ENCODE measurements at regions not wholly inside any gene's neighbourhood (a gene's known extent, or its start where the extent isn't known, plus 50 kb on each side); places are given as distances from the start of the nearest gene placed in this dataset.
"Not testable (repeated sequence)": the region's sequence is repeated elsewhere in the genome, so short reads cannot be mapped to it uniquely, and the experiment has no call there.

- no peak for DNase-seq (ENCODE audit: low read depth in 3 of 3)
These were observed 206.8 kb downstream of the KLF6 start for GRCh38 chr10:3578159-3578558.

- no peak for DNase-seq (ENCODE audit: low read depth in 3 of 3)
These were observed 210.6 kb downstream of the KLF6 start for GRCh38 chr10:3574451-3574850.

GRCh38 chr10:3573498-3573897 is 211.5 kb downstream of the KLF6 start:
- DNase-seq (ENCODE audit: low read depth in 3 of 3) = no peak

GRCh38 chr10:3571310-3571825 is 213.6 kb downstream of the KLF6 start:
- no peak for DNase-seq (ENCODE audit: low read depth in 3 of 3)

- no peak for DNase-seq (ENCODE audit: low read depth in 3 of 3)
These were observed 214.1 kb downstream of the KLF6 start for GRCh38 chr10:3570855-3571266.

- no peak for DNase-seq (ENCODE audit: low read depth in 3 of 3)
These were observed 214.8 kb downstream of the KLF6 start for GRCh38 chr10:3570131-3570729.

GRCh38 chr10:3568983-3569382 is 216.0 kb downstream of the KLF6 start:
- DNase-seq (ENCODE audit: low read depth in 3 of 3) = no peak

GRCh38 chr10:3568392-3568791 is 216.6 kb downstream of the KLF6 start:
- no peak for DNase-seq (ENCODE audit: low read depth in 3 of 3)

GRCh38 chr10:3567291-3567963 is 217.6 kb downstream of the KLF6 start:
- DNase-seq (ENCODE audit: low read depth in 3 of 3) = no peak

- DNase-seq (ENCODE audit: low read depth in 3 of 3) = no peak
These were observed 218.4 kb downstream of the KLF6 start for GRCh38 chr10:3566627-3567026.

GRCh38 chr10:3564346-3565002 is 220.5 kb downstream of the KLF6 start:
- no peak for DNase-seq (ENCODE audit: low read depth in 3 of 3)

- peak in 2 of 3 experiments; percentile 28 to 62 for DNase-seq (ENCODE audit: low read depth in 3 of 3)
These were observed 221.7 kb downstream of the KLF6 start for GRCh38 chr10:3563298-3563697.

- DNase-seq (ENCODE audit: low read depth in 3 of 3) = not testable (repeated sequence)
These were observed 224.4 kb downstream of the KLF6 start for GRCh38 chr10:3560628-3561027.

- no peak for DNase-seq (ENCODE audit: low read depth in 3 of 3)
These were observed 225.5 kb downstream of the KLF6 start for GRCh38 chr10:3559527-3559926.

GRCh38 chr10:3559011-3559410 is 226.0 kb downstream of the KLF6 start:
- no peak for DNase-seq (ENCODE audit: low read depth in 3 of 3)

GRCh38 chr10:3556191-3557017 is 228.6 kb downstream of the KLF6 start:
- DNase-seq (ENCODE audit: low read depth in 3 of 3) = not testable (repeated sequence)

- no peak for DNase-seq (ENCODE audit: low read depth in 3 of 3)
These were observed 230.9 kb downstream of the KLF6 start for GRCh38 chr10:3554121-3554522.

- no peak for DNase-seq (ENCODE audit: low read depth in 3 of 3)
These were observed 232.7 kb downstream of the KLF6 start for GRCh38 chr10:3552281-3552680.

- no peak for DNase-seq (ENCODE audit: low read depth in 3 of 3)
These were observed 233.2 kb downstream of the KLF6 start for GRCh38 chr10:3551761-3552160.

- no peak for DNase-seq (ENCODE audit: low read depth in 3 of 3)
These were observed 235.9 kb downstream of the KLF6 start for GRCh38 chr10:3549118-3549517.

- DNase-seq (ENCODE audit: low read depth in 3 of 3) = no peak
These were observed 236.3 kb downstream of the KLF6 start for GRCh38 chr10:3548702-3549101.

GRCh38 chr10:3548076-3548475 is 236.9 kb downstream of the KLF6 start:
- no peak for DNase-seq (ENCODE audit: low read depth in 3 of 3)
